Stimulated activated CD8-positive, alpha-beta memory T cell treated with anti-CD3 and anti-CD28 coated beads, Interleukin-4, amount 100 ng/mL, for 1 hour (primary cell): ENCODE measurements at regions not wholly inside any gene's neighbourhood (a gene's known extent, or its start where the extent isn't known, plus 50 kb on each side); places are given as distances from the start of the nearest gene placed in this dataset.
"Not testable (repeated sequence)": the region's sequence is repeated elsewhere in the genome, so short reads cannot be mapped to it uniquely, and the experiment has no call there.

Experiments used
- DNase-seq, 2 donors: peaks; one replicate each; pipeline ENCODE4 v3.0.0-alpha.2; 2020; ENCODE audit warnings: low read depth in 2 of 2, low spot score in 1 of 2

GRCh38 chr1:43042773-43043457 lies 84.2 kb upstream of the SLC2A1 start:
- no peak for DNase-seq

- DNase-seq = no peak
Measured at GRCh38 chr1:43042127-43042526, 83.5 kb upstream of the SLC2A1 start.

DNA sequence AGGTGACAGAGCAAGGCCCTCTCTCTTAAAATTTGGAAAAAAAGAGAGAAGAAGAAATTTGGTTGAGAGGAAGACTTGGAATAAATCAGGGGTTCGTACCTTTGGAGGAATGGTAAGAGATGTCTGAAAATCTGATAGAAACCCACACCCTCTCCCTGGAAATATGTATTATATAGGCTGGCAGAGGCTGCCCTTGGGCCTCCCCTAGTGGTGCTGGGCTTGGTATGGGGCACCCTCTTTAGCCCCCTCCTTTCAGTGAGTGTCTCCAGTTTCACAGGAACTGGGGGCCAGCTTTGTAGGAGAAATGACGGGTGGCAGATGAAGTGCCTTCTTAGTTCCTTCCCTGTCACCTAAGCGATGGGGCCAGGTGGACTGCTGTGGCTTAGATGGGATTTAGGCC lies 82.9 kb upstream of the SLC2A1 start:
- DNase-seq = no peak

- DNase-seq = no peak
Measured at GRCh38 chr1:43039228-43040055, 80.8 kb upstream of the SLC2A1 start.

DNA sequence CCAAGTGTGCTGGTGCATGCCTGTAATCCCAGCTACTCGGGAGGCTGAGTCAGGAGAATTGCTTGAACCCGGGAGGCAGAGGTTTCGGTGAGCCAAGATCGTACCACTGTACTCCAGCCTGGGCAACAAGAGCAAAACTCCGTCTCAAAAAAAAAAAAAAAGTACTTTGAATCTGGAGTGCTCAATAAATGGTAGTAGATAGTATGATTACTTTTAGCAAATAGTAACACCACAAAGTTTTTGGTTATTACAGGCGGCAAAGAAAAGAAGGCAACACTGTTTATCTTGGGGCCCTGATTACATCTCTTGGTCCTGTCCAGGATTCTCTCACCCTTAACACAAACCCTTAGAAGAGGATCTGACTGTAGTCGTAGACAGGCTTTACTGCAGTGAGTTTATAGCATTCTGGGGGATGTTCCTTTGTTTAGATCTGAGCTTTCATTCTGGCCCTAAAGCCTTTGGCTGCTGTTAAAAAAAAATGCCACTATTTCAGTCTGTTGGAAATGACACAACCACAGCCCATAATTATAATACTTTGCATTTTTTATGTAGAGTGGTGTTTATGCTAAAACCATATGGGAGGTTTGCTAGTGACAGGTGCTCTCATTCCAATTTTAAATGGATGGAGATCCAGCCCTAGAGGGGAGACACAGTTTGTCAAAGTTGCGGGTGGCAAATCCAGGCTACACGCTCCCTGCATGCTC lies 79.7 kb upstream of the SLC2A1 start:
- no peak for DNase-seq

- no peak for DNase-seq
Measured at GRCh38 chr1:43037466-43037865, 78.8 kb upstream of the SLC2A1 start.

DNA sequence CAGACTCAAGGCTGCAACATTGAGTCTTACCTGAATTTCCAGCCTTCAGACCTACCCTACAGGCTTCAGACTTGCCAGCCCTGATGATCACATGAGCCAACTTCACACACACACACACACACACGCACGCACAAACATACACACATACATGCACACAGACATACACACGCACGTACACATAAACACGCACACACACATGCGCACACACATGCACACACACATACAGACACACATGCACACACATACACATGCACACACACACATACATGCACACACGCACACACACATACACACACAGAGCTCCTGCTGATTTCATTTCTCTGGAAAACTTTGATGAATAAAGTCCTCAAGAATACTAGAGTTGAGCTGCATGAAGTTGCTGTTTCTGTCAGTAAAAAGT lies 78.3 kb upstream of the SLC2A1 start:
- DNase-seq = no peak

GRCh38 chr1:43035821-43036741 lies 77.4 kb upstream of the SLC2A1 start:
- DNase-seq = no peak

DNA sequence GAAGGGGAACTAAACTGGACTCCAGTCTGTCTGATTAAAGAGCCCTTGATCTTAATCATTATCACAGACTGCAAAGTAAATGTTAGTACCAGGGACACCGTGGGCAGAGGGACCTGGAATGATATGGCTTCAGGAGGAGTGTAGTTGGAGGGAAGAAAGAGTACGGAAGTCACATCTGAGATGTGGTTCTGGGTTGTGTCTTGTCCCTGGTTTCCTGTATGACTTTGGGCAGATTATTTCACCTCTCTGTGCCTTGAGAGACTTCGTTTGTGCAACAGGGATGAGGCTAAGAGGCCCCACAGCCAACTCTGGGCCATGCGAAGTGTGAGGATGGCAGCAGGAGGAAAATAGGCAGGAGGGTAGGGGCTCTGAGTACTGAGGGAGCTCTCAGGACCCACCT lies 76.1 kb upstream of the SLC2A1 start:
- DNase-seq = no peak

- no peak for DNase-seq
Measured at GRCh38 chr1:43034195-43034658, 75.6 kb upstream of the SLC2A1 start.

DNA sequence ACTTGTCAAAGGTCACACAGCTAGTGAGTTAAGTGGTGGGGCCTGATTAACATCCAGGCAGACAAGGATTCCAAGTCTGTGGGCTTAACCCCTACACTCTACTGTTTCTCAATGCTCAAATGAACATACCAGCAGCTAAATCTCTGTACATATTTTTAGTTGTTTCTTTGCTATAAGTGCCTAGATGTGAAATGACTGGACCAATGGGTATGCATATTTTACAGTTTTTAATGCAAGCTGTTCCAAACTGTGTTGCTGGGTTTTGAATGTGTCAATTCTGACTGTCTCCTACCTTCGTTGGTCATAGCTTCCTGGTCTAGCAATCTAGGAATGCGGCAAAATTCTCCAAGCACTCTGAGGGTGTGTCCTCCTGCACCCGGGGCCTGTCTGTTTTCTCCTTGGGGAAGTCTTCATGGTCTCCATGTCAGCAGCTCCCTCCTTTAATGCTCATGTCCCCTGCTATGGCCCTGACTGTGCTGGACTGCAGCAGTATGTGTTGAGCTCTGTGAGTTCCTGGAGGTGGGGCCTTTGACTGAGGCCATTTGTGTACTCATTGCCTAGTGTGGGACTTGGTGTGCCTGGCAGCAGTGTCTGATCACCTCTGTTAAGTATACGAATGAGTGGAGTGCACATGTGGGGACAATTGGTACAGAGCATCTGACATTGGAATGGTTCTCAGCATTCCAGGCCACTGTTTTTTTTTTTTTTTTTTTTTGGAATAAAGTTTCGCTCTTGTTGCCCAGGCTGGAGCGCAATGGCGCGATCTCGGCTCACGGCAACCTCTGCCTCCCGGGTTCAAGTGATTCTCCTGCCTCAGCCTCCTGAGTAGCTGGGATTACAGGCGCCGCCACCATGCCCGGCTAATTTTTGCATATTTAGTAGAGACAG lies 72.9 kb upstream of the SLC2A1 start:
- no peak for DNase-seq

DNA sequence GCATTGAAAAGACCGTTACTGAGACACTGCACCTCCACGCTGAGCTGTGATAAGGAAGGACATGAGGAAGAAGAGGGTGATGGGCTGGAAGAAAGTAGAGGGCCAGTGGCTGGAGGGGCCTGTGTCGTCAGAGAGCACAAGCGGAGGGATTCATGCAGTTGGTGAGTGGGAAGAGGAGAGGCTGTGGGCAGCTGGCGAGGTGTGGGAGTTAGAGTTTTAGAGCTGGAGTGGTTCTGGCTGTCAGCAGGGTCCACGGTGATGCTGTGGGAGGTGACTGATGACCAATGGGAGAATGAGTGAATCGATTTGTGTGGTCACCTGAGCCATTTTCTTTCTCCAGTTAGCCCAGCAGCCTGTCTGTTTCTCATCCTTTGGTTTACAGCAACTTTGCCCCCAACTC lies 66.2 kb upstream of the SLC2A1 start:
- DNase-seq = no peak

GRCh38 chr1:43021547-43022474 lies 63.1 kb upstream of the SLC2A1 start:
- no peak for DNase-seq

DNA sequence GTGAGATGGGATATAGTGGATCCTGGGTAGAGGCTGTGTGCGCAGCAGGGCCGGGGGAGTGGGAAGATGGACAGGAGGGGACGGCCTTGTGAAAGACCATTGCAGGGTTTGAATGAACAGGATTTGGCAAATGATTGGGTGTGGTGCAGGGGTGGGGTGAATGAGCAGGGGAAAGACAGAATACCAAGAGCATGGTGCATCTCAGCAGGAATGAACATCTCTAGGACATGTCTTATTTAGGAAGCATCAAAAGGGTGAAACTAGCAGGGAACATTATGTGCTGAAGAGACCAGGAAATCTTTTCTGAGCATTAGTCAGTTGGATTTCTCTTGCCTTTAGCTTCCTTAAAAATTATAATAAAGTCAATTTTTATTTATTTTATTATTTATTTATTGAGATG lies 60.6 kb upstream of the SLC2A1 start:
- DNase-seq = no peak

DNA sequence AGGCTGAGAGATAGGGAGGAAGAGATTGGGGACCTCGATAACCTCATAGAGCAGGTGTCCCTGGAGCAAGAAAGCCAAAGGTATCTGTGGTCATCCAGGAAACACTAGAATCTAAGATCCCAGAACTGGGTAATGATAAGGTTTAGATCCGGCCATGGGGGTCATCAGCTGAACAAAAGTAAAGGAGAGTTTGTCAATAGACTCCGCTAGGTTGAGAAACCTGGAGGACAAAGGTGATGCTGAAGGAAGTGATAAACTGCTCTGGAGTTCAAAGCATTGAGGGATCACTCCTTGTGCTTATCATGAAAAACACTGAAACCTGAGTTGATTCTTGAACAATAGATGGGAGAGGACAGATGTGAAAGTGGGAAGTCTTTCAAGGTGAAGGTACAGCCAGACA lies 59.5 kb upstream of the SLC2A1 start:
- DNase-seq = no peak

GRCh38 chr1:43015269-43015668 lies 56.6 kb upstream of the SLC2A1 start:
- DNase-seq = no peak

- DNase-seq = not testable (repeated sequence)
Measured at GRCh38 chr1:43014579-43014978, 55.9 kb upstream of the SLC2A1 start.

DNA sequence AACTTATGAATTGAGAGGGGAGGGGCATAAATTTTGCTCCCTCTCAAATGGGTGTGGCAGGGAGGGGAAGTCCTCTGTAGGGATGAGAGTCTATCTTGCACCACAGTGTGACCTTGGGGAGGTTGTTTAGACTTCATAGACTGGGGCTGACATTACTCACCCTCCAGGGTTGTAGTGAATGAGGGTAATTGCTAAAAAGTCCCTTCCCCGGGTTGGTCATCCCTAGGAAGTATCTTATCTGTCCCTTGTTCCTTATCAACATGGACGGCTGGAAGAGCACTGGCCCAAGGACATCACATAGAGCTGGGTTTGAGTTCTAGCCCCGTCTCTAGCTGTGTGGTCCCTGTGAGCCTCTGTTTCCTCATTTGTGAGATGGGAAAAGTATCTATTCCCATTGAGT lies 52.4 kb upstream of the SLC2A1 start:
- DNase-seq = no peak

GRCh38 chr1:43009274-43009673 lies 50.6 kb upstream of the SLC2A1 start:
- DNase-seq = no peak
